ENCODE measurements at regions not wholly inside any gene's neighbourhood (a gene's known extent, or its start where the extent isn't known, plus 50 kb on each side); places are given as distances from the start of the nearest gene placed in this dataset.

GRCh38 chr10:36003688-36004087, 361.6 kb upstream of the FZD8 start:
- no peak for TF ChIP-seq TAF1 (IDR thresholded peaks at IDR 0.05; ENCODE audit: borderline replicate concordance, low read depth, low read length)
- no peak for TF ChIP-seq POLR2AphosphoS5 (IDR thresholded peaks at IDR 0.05; ENCODE audit: low read depth, low read length)
- TF ChIP-seq POLR2A (IDR thresholded peaks at IDR 0.05; ENCODE audit: low read depth, low read length), result no peak

All from GM12892 (cell line).